CD14-positive monocyte (primary cell): ENCODE measurements at regions not wholly inside any gene's neighbourhood (a gene's known extent, or its start where the extent isn't known, plus 50 kb on each side); places are given as distances from the start of the nearest gene placed in this dataset.

Experiments
- DNase-seq, 3 donors: peaks; one replicate each; pipeline ENCODE4 v3.0.0-alpha.2; 2011 to 2022
- H2AFZ ChIP-seq: 2 replicates; pipeline ENCODE4 v1.6.0; 2012; ENCODE audit warnings: mild to moderate bottlenecking, low read depth, low read length, inconsistent platforms; ENCODE audit not compliant: insufficient read depth, poor library complexity, severe bottlenecking
- H3K27ac ChIP-seq, 2 donors: 1 replicate in 1 of 2; 2 replicates in 1 of 2; pipeline ENCODE4 v1.5.1; 2012 to 2013; ENCODE audit warnings: low read length in 2 of 2, control low read depth in 1 of 2, inconsistent platforms in 1 of 2, low read depth in 1 of 2, mild to moderate bottlenecking in 1 of 2
- H3K27me3 ChIP-seq, 2 donors: one replicate each; pipeline versions ENCODE4 v1.6.0 to v1.6.1; 2011 to 2013; ENCODE audit warnings: low read length in 2 of 2; ENCODE audit not compliant: control insufficient read depth in 2 of 2, insufficient read depth in 2 of 2
- H3K36me3 ChIP-seq, 2 donors: replicated peaks in 1 of 2; 1 replicate in 1 of 2; 2 replicates in 1 of 2; pipeline versions ENCODE4 v1.5.1 to v1.6.1; 2012 to 2013; ENCODE audit warnings: low read length in 2 of 2, control low read depth in 1 of 2, inconsistent platforms in 1 of 2, mild to moderate bottlenecking in 1 of 2; ENCODE audit not compliant: insufficient read depth in 2 of 2, control insufficient read depth in 1 of 2
- H3K4me1 ChIP-seq, 2 donors: 1 replicate in 1 of 2; 2 replicates in 1 of 2; pipeline versions ENCODE4 v1.5.1 to v1.6.1; 2012 to 2013; ENCODE audit warnings: low read length in 2 of 2, control low read depth in 1 of 2, inconsistent platforms in 1 of 2, mild to moderate bottlenecking in 1 of 2, moderate library complexity in 1 of 2; ENCODE audit not compliant: insufficient read depth in 2 of 2, control insufficient read depth in 1 of 2
- H3K4me2 ChIP-seq: replicated peaks from 2 replicates; pipeline ENCODE3; 2012; ENCODE audit warnings: low read length, moderate library complexity, mild to moderate bottlenecking; ENCODE audit not compliant: poor library complexity, severe bottlenecking; ENCODE audit errors: extremely low read depth
- H3K4me3 ChIP-seq, 3 experiments: fragments of 200-600 bp in 1 of 3; sonication (generic) in 1 of 3; replicated peaks in 1 of 3; 1 replicate in 2 of 3; 2 replicates in 1 of 3; pipeline ENCODE4 v1.5.1; 2011 to 2013; ENCODE audit warnings: low read length in 3 of 3, mild to moderate bottlenecking in 3 of 3, control low read depth in 2 of 3, low read depth in 2 of 3, inconsistent platforms in 1 of 3, moderate library complexity in 1 of 3
- H3K79me2 ChIP-seq: 2 replicates; pipeline ENCODE4 v1.6.0; 2012; ENCODE audit warnings: mild to moderate bottlenecking, control low read depth, inconsistent platforms, low read length, moderate library complexity; ENCODE audit not compliant: insufficient read depth
- H3K9ac ChIP-seq: 2 replicates; pipeline ENCODE4 v1.6.0; 2017; ENCODE audit warnings: low read length, mild to moderate bottlenecking; ENCODE audit not compliant: insufficient read depth, poor library complexity, severe bottlenecking
- H3K9me3 ChIP-seq, 2 donors: replicated peaks in 1 of 2; 1 replicate in 1 of 2; 2 replicates in 1 of 2; pipeline versions ENCODE4 v1.5.1 to v1.6.1; 2012 to 2013; ENCODE audit warnings: low read length in 2 of 2, control low read depth in 1 of 2; ENCODE audit not compliant: control insufficient read depth in 1 of 2, insufficient read depth in 1 of 2
- H4K20me1 ChIP-seq: 2 replicates; pipeline ENCODE4 v1.6.0; 2012; ENCODE audit warnings: mild to moderate bottlenecking, low read length, control low read depth, moderate library complexity; ENCODE audit not compliant: insufficient read depth
- H3K27ac Mint-ChIP-seq, 7 donors: one replicate each; pipeline ENCODE4 v1.8.0; 2020; ENCODE audit warnings: mild to moderate bottlenecking in 7 of 7, mixed read lengths in 7 of 7, moderate library complexity in 6 of 7, inconsistent platforms in 2 of 7
- H3K27me3 Mint-ChIP-seq, 3 donors: one replicate each; pipeline ENCODE4 v1.8.0; 2021 to 2022; ENCODE audit warnings: low read depth in 3 of 3, mild to moderate bottlenecking in 3 of 3, mixed read lengths in 3 of 3, moderate library complexity in 3 of 3, inconsistent platforms in 1 of 3
- H3K36me3 Mint-ChIP-seq, 2 donors: one replicate each; pipeline ENCODE4 v1.8.0; 2020; ENCODE audit warnings: mixed read lengths in 2 of 2, inconsistent platforms in 1 of 2, mild to moderate bottlenecking in 1 of 2
- H3K4me1 Mint-ChIP-seq: one replicate; pipeline ENCODE4 v1.8.0; 2020; ENCODE audit warnings: mild to moderate bottlenecking, mixed read lengths
- H3K4me3 Mint-ChIP-seq, 2 donors: one replicate each; pipeline ENCODE4 v1.8.0; 2020; ENCODE audit warnings: mild to moderate bottlenecking in 2 of 2, mixed read lengths in 2 of 2, moderate library complexity in 1 of 2
- H3K9me3 Mint-ChIP-seq, 7 donors: one replicate each; pipeline ENCODE4 v1.8.0; 2020 to 2022; ENCODE audit warnings: mixed read lengths in 7 of 7, mild to moderate bottlenecking in 6 of 7, moderate library complexity in 6 of 7, inconsistent platforms in 2 of 7
- WGBS: methylation state at CpG from one replicate; pipeline ENCODE4 v1.1.5; 2013; ENCODE audit warnings: missing lambda C conversion rate; ENCODE audit not compliant: insufficient coverage; 5-methylcytosine and 5-hydroxymethylcytosine counted together
- intact Hi-C, 2 donors: fragments of 100-400 bp; cut with micrococcal nuclease; formaldehyde crosslinking; loops; one replicate each; pipeline versions ENCODE4 v1.15.0 to v1.15.1; 2023
- TF ChIP-seq, protein P1 (sequence below): fragments of 200-600 bp; IDR thresholded peaks from one replicate; pipeline ENCODE4 v1.8.0; 2022; ENCODE audit warnings: antibody characterized with exemption, mild to moderate bottlenecking

DNA sequence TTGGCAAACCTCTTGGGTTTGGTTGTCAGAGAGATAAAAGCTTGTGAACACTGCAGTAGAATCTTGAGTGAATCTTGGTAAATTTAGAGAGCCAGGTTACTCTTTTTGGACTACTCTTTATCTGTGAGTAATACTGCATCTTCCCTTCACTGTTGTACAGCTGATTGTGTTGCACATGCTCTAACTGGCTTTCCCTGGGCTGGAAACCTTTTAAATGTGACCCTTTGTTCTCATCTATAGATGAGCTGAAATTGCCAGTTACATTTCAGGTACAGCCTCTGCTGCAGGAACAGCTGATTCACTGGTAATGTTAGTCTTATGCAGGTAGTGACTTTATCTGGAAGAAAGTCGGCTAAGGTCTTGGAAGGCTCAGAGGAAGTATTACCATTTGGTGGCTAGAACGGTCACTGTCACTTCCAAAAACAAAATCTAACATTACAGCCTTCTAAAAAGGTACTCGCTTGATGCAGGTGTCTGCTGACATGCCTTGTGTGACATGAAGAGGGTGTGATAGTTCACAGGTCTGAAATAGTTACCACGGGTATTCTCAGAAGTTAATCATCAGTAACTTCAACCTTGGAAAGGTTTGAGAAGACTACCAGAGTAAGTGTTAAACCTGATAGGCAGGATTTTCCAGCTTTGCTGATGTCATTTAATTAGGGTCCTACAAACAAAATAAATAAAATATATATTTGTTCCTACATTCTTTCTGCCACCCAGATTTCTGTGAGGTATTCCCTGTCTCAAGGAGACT is 851.1 kb downstream of the SLC4A3 start:
- Histone ChIP-seq H2AFZ (no peak overlapping the region), H3K4me3 (no peak overlapping the region), H3K27ac (no peak overlapping the region), H3K27me3 (no peaks in the 10 kb centered on the region), H3K9me3 (no peaks in the 10 kb centered on the region), H3K4me2 (no peak overlapping the region), H3K36me3 (no peaks in the 10 kb centered on the region), H3K79me2 (no peaks in the 10 kb centered on the region), H3K9ac (no peak overlapping the region), H3K4me1 (no peaks in the 10 kb centered on the region), H4K20me1 (no peaks in the 10 kb centered on the region)
- TF ChIP-seq, protein P1, sequence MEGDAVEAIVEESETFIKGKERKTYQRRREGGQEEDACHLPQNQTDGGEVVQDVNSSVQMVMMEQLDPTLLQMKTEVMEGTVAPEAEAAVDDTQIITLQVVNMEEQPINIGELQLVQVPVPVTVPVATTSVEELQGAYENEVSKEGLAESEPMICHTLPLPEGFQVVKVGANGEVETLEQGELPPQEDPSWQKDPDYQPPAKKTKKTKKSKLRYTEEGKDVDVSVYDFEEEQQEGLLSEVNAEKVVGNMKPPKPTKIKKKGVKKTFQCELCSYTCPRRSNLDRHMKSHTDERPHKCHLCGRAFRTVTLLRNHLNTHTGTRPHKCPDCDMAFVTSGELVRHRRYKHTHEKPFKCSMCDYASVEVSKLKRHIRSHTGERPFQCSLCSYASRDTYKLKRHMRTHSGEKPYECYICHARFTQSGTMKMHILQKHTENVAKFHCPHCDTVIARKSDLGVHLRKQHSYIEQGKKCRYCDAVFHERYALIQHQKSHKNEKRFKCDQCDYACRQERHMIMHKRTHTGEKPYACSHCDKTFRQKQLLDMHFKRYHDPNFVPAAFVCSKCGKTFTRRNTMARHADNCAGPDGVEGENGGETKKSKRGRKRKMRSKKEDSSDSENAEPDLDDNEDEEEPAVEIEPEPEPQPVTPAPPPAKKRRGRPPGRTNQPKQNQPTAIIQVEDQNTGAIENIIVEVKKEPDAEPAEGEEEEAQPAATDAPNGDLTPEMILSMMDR = no peak
- no peak overlapping the region for H3K4me3 Mint-ChIP-seq
- H3K27me3 Mint-ChIP-seq = no peaks in the 10 kb centered on the region
- intact Hi-C loops = no loop called here
- no peaks in the 10 kb centered on the region for H3K36me3 Mint-ChIP-seq
- H3K4me1 Mint-ChIP-seq = no peaks in the 10 kb centered on the region
- no peak for DNase-seq
- H3K27ac Mint-ChIP-seq = no peak overlapping the region
- WGBS = no CpG with 5 or more reads among the region's 4 CpGs
- peaks cover 0 to 2% (median 0%) of the 10 kb centered on the region in 7 donors for H3K9me3 Mint-ChIP-seq

- no peaks in the 10 kb centered on the region for H3K79me2 ChIP-seq
- H3K27me3 ChIP-seq = no peaks in the 10 kb centered on the region
- H3K9ac ChIP-seq = no peak overlapping the region
- no peak overlapping the region for H2AFZ ChIP-seq
- no peaks in the 10 kb centered on the region for H3K4me1 Mint-ChIP-seq
- peaks cover 2 to 10% (median 5%) of the 10 kb centered on the region in 7 donors for H3K9me3 Mint-ChIP-seq
- H3K4me3 Mint-ChIP-seq = no peak overlapping the region
- peaks cover 0 to 1% (median 0%) of the 10 kb centered on the region in 3 donors for H3K27me3 Mint-ChIP-seq
- H3K27ac Mint-ChIP-seq = no peak overlapping the region
- no peaks in the 10 kb centered on the region for H3K36me3 ChIP-seq
- H3K27ac ChIP-seq = no peak overlapping the region
- TF ChIP-seq, protein P1 = no peak
- WGBS = 95% methylated on average over 2 of the region's 3 CpGs
- peaks cover 0 to 4% of the 10 kb centered on the region in 2 donors for H3K9me3 ChIP-seq
- H3K4me2 ChIP-seq = no peak overlapping the region
- no peak overlapping the region for H3K4me3 ChIP-seq
- DNase-seq = no peak
- no peaks in the 10 kb centered on the region for H4K20me1 ChIP-seq
- H3K36me3 Mint-ChIP-seq = no peaks in the 10 kb centered on the region
- H3K4me1 ChIP-seq = no peaks in the 10 kb centered on the region
- intact Hi-C loops = no loop called here
Measured at GRCh38 chr2:220482716-220483115, 855.3 kb downstream of the SLC4A3 start.
